H1 (cell line): ENCODE measurements at regions not wholly inside any gene's neighbourhood (a gene's known extent, or its start where the extent isn't known, plus 50 kb on each side); places are given as distances from the start of the nearest gene placed in this dataset.

Source experiments
- BACH1 ChIP-seq: IDR thresholded peaks from 2 replicates; pipeline ENCODE4 v1.6.1; 2012; ENCODE audit warnings: low read length, improper control_type of control experiment
- BRCA1 ChIP-seq: IDR thresholded peaks from 2 replicates; pipeline ENCODE4 v1.6.1; 2012; ENCODE audit warnings: low read depth, low read length, improper control_type of control experiment
- EGR1 ChIP-seq: IDR thresholded peaks from 2 replicates; pipeline ENCODE4 v1.6.1; 2011; ENCODE audit warnings: low read depth, low read length, borderline replicate concordance
- YY1 ChIP-seq: IDR thresholded peaks from 2 replicates; pipeline ENCODE4 v1.6.1; 2011; ENCODE audit warnings: low read depth, mild to moderate bottlenecking, low read length

GRCh38 chr18:23365602-23366001 is 87.5 kb upstream of the RIOK3 start:
- no peak for TF ChIP-seq BACH1
- TF ChIP-seq BRCA1: no peak
- no peak for TF ChIP-seq EGR1
- no peak for TF ChIP-seq YY1
